HG03575 (cell line): ENCODE measurements at regions not wholly inside any gene's neighbourhood (a gene's known extent, or its start where the extent isn't known, plus 50 kb on each side); places are given as distances from the start of the nearest gene placed in this dataset.

Source experiments
- ATAC-seq: cut with Tn5 transposase; IDR thresholded peaks from one replicate; pipeline ENCODE4 v1.9.1; 2021; ENCODE audit not compliant: unreplicated experiment, insufficient number of reproducible peaks, low FRiP score; ENCODE audit errors: extremely low read depth

GRCh38 chr2:204089105-204089504, 152.5 kb downstream of the ICOS start:
- ATAC-seq: no peak

- no peak for ATAC-seq
These were observed 153.0 kb downstream of the ICOS start for GRCh38 chr2:204089574-204089973.

GRCh38 chr2:204090021-204090420, 153.5 kb downstream of the ICOS start:
- no peak for ATAC-seq

GRCh38 chr2:204104811-204105210, 168.2 kb downstream of the ICOS start:
- no peak for ATAC-seq

- no peak for ATAC-seq
These were observed 171.8 kb downstream of the ICOS start for GRCh38 chr2:204108330-204108751.

- no peak for ATAC-seq
These were observed 172.3 kb downstream of the ICOS start for GRCh38 chr2:204108781-204109295.

GRCh38 chr2:204109681-204110080, 173.1 kb downstream of the ICOS start:
- ATAC-seq: no peak

- ATAC-seq: peak; percentile 92
These were observed 173.8 kb downstream of the ICOS start for GRCh38 chr2:204110338-204110741.

- no peak for ATAC-seq
These were observed 174.4 kb downstream of the ICOS start for GRCh38 chr2:204110751-204111516.

GRCh38 chr2:204112084-204112770, 175.7 kb downstream of the ICOS start:
- no peak for ATAC-seq

- ATAC-seq: no peak
These were observed 178.0 kb downstream of the ICOS start for GRCh38 chr2:204114295-204115136.

- ATAC-seq: no peak
These were observed 178.8 kb downstream of the ICOS start for GRCh38 chr2:204115137-204116056.

- ATAC-seq: no peak
These were observed 179.7 kb downstream of the ICOS start for GRCh38 chr2:204116159-204116792.

GRCh38 chr2:204122425-204122824, 185.9 kb downstream of the ICOS start:
- no peak for ATAC-seq

- ATAC-seq: no peak
These were observed 187.7 kb downstream of the ICOS start for GRCh38 chr2:204124140-204124750.

- ATAC-seq: no peak
These were observed 190.1 kb downstream of the ICOS start for GRCh38 chr2:204126705-204127104.

- ATAC-seq: no peak
These were observed 190.7 kb downstream of the ICOS start for GRCh38 chr2:204127238-204127637.
